HG02870 (cell line): ENCODE measurements at regions not wholly inside any gene's neighbourhood (a gene's known extent, or its start where the extent isn't known, plus 50 kb on each side); places are given as distances from the start of the nearest gene placed in this dataset.
"Not testable (repeated sequence)": the region's sequence is repeated elsewhere in the genome, so short reads cannot be mapped to it uniquely, and the experiment has no call there.

Experiments
- ATAC-seq: cut with Tn5 transposase; IDR thresholded peaks from one replicate; pipeline ENCODE4 v1.9.1; 2021; ENCODE audit warnings: mild to moderate bottlenecking, moderate library complexity; ENCODE audit not compliant: unreplicated experiment

DNA sequence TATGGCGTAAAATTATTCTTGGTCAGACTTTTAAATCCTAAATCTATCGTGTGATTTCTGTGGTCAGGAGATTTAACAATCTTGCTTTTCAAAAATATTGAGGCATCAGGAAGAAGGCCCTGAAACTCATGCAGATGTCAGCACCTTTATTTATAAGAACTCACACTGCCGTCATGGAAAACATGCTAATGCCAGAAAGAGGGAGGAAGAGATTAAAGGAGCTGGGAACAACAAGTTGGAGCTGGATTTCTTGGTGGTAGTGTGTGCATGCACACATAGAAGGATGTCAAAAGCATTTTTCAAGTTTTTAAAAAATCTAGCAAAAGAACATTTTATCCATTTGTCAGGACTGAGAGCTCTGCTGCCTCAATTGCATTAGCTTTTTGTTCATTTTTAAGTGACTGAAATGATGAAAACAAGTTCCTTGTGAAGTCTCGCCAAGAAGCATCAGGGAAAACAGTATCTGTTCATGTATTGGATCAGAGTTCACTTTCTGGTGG lies 342.5 kb downstream of the SPRY2 start:
- ATAC-seq = no peak

DNA sequence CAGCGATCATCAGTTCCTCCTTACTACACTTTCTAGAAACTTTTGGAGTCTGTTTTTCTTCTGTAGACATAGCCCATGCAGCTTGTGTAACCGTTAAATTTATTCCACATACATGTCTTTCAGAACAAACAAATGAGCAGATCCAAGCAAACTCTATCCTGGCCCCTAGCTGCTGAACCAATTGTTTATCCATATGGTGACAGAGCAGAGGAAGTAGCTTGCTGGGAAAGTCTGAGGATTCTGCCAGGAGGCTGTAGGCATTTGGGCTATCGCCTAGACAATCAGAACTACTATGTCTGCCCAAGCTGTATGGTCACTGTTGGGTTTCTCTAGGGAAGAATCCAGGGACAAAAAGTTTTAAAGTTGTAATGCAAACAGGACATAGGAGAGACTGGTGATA lies 343.7 kb downstream of the SPRY2 start:
- ATAC-seq = no peak

DNA sequence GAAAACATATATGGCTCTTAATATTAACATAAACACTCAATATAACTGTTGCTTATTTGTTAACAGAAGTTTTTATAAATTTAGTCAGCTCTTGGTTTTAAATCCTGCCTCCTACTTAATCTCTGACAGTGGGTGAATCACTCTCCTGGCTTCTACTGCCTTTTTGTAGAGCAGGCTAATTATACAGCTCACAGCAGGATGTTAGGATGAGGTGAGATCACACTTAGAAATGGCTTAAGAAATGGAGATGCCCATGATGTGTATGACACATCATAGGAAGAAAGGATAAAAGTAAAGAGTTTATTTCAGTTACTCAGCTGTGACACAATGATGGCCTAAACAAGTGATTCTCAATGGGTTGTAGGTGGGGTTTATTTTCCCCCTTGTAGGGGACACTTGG lies 345.6 kb downstream of the SPRY2 start:
- no peak for ATAC-seq

DNA sequence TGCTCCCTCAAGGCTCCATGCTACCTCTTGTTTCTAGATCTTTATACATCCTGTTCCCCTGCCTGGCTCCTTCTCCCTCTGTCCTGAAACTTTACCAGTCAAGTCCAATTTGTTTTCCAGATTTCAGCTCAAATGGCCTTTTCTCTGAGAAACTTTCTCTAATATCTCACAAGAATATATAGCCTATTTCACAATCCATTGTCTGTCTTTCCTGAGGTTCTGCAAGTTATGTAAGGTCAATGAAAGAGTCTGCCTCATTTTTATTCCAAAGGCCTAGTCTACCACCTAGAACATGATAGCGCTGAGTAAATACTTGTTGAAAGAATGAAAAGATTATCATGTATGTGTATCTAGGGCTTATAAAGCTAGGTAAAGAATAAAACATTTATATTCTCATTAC lies 348.8 kb downstream of the SPRY2 start:
- no peak for ATAC-seq

DNA sequence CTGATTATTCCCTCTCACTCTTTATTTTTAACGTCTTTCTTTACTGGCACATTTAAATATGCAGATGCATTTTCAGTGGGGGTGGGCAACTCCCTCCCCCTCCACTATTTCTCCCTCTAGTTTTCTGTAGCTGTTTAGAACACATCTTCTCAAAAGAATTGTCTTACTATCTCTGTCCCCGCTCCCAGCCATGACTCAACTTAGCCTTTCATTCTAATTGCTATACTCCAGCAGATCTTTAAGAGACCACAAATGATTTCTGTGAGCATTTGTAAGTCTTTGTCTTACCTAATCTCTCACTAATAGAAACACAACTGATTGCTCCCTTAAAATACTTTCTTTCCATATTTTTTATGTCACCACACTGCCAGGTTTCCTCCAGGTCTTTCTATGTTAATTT lies 350.9 kb downstream of the SPRY2 start:
- no peak for ATAC-seq

DNA sequence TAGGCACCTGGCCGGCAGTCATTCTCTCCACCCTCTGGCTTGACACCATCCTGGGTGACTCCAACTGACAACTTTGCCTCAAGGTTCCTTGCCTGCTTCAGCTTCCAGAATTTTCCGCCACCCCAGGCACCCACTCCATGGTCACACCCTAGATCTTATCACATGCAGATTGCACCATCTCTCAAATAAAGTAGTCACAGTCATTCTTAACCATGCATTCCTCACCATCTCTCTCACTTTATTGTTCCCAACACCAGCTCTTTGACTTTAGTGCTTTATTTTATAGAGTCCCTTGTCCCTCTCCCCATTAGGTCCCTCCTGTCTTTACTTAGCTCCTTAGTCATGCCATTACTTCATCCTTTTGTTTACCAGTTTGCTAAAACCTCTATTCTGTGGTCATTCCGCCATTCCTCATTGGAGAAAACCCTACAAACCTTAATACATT lies 351.7 kb downstream of the SPRY2 start:
- ATAC-seq = no peak

DNA sequence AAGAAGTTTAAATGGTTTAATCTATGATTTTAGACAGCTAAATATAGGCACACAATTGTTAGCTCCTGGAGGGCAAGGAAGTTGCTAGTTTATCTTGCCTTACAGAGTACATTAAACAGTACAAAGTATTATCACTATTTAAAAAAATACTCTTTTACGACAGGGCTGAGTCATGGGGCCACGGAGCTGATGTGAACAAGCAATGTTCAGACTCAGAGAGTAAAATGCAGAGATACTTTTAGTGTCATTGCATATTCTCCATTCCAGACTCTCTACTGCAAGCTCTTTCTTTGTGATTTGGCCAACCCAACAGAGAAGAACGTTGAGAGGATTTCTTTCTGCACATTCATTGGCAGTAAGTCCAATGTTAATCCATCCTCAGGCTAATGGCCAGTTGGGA lies 352.4 kb downstream of the SPRY2 start:
- ATAC-seq = no peak

DNA sequence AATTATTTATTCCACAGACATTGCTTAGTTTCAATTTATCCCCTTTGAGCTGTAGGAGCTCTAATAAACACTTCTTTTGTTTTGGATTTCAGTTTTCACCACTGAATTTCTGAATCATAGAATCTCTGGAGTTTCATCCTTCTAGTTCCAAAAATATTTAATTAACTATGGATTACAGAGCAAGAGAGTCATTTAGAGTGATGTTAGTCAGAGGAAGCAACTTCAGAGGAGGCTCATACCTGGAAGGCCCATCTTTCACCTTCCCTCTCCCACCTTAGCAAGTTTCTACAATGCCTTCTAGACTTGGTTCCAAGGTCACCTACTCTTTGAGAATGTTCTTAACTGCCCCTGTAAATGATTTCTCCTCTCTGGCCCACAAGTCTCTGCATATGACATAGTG lies 353.2 kb downstream of the SPRY2 start:
- ATAC-seq = no peak

DNA sequence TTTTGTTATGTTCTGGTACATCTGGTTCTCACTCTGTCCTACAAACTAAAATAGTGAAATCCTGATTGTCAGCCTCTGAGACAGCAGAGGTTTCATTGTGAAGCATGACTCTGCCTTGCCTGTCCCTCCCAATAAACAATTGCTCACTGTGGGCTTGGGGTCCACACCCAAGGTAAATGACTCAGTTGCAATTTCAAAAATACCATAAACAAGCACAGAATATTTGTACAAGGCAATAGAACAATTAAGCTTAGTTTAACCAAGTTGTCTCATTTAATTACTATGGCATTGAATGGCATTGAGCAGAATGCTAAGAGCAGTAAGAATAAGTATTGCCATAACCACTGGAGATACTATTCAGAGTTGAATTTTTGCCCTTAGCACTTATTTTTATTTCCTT lies 353.6 kb downstream of the SPRY2 start:
- no peak for ATAC-seq

DNA sequence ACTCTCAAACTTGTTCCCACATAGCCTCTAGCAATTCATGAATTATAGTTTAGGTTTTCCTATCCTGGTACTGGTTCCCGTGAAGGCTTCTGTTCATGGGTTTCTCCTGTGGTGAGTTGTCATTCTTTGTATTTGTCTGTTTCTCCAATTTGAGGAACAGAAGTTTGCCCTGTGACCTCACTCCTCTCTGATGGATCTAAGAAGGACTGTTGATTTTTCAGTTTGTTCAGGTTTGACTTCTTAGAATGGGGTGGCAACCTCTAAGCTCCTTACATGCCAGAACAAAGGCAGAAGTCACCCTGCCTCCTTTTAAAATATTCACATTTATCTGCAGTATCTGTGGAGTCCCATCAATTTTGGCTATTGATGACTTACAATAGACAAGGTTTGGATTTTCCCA lies 354.0 kb downstream of the SPRY2 start:
- no peak for ATAC-seq

DNA sequence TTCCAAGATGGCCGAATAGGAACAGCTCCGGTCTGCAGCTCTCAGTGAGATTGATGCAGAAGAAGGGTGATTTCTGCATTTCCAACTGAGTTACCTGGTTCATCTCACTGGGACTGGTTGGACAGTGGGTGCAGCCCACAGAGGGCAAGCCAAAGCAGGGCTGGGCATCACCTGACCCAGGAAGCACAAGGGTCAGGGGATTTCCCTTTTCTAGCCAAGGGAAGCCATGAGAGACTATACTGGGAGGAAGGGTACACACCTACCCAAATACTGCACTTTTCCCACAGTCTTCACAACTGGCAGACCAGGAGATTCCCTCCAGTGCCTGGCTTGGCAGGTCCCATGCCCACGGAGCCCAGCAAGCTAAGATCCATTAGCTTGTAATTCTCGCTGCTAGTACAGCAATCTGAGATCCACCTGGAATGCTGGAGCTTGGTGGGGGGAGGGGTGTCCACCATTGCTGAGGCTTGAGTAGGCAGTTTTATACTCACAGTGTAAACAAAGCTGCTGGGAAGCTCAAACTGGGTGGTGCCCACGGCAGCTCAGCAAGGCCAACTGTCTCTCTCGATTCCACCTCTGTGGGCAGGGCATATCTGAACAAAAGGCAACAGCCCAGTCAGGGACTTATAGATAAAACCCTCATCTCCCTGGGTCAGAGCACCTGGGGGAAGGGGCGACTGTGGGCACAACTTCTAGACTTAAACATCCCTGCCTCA lies 365.8 kb downstream of the SPRY2 start:
- not testable (repeated sequence) for ATAC-seq

DNA sequence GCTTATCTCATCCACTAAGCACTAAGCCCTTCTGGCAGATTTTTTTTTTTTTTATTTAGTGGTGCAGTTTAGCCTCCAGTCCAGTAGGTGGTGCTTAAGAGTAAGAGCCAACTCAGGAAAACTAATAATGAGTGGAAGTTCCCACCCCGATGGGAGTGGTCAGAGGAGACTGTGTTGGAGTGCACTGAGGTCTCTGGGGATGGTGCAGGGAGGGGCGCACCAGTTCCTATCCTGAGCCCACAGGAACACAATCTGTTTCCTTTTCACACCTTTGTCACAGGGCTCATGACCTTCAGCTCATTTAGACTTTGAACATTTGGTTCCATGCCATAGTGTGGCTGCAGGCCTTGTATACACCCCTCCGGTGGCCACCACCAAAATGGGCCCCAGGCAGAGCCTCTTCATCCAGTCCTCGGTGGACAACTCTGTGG lies 367.4 kb downstream of the SPRY2 start:
- ATAC-seq = peak; percentile 98

DNA sequence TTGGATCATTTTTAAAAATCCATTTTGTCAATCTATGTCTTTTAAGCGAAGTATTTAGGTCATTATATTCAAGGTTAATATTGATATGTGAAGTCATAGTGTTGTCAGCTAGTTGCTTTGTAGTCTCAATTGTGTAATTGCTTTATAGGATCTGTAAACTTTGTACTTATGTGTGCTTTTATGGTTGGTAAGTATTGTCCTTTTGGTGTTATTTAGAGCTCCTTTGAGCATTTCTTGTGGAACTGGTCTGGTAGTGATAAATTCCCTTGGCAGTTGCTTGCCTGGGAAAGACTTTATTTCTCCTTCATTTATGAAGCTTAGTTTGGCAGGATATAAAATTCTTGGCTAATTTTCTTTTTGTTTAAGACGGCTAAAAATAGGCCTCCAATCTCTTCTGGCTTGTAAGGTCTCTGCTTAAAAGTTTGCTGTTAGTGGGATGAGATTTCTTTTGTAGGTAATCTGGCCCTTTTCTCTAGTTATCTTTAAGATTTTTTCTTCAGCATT lies 368.8 kb downstream of the SPRY2 start:
- no peak for ATAC-seq

DNA sequence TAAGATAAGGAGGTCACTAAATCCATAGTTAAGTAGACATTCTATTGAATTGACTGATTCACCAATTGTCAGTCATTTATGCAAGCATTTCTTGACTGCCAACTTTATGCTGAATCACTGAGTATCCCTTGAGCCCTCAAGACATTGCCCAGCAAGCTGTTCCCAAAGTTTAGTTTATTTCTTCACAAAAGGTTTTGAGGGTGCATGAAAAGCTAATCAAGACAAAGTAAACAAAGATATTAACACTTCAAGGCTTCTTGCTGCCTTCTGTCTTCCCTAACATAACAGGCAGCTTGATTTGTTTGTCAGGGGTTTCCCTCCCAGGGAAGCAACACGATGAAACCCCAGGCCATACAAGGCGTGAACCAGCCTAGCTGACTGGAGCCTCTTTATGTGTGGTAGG lies 374.4 kb downstream of the SPRY2 start:
- no peak for ATAC-seq

DNA sequence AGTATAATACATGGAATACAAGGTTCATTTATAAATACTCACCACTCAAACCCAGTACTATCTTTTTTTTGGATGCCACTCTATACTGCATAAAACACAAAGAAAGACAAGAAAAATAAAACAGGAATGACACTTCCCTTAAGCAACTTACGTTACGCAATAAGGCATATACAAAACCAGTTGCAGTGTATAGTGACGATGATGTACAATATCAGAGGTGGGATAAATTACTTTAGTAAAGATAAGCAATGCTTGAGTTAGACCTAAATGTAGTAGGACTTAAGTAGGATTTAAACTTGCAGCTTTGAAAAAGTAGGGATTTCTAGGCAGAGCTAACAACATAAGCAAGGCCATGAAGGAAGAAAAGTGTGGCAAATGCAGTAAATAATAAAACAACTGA lies 374.9 kb downstream of the SPRY2 start:
- ATAC-seq = no peak

DNA sequence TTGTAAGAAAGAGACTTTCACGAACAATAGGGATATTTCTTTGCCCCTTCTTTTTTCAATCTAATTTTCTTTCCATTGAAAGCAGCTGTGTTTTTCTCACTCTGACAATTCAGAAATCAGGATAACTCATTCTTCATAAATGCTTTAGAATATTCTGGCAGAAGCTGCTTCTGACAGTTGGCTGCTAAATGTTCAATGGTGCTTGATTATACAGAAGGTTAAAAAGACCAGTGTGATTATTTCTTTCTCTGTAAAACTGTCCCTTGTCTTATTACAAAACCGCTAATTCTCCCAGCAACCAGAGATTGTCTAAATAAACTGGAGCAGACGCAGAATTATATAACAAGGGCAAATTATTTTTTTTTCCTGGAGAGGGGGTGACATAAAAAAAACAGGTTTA lies 394.4 kb downstream of the SPRY2 start:
- no peak for ATAC-seq

DNA sequence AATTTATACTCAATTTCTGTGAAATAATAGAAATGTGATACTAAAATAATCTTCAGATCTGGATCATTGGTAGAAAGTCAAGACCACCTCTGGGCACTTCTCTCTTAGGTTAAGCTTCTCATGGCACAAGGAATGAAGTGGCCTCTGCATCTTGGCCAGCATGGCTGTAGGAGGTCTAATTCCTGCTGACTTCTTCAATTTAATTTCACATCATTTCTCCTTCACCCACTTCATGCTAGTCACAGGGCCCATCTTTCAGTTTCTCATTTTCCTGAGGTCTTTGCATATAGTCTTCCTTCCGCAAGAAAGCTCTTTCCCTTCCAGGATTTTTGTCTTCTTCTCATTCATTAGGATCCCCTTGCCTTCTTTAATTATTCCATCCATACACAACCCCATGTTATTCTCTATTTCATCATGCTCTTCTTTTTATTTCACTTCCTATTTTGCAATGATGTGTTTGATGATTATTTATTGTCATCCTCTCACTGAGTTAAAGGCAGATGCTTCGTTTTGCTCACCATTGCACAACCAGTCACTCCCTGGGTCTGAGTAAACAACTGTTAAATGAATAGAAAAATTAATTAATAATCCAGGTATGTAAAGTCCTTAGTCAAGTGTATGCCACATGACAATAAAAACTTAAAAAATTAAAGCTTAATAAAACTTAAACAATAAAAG lies 397.4 kb downstream of the SPRY2 start:
- no peak for ATAC-seq

DNA sequence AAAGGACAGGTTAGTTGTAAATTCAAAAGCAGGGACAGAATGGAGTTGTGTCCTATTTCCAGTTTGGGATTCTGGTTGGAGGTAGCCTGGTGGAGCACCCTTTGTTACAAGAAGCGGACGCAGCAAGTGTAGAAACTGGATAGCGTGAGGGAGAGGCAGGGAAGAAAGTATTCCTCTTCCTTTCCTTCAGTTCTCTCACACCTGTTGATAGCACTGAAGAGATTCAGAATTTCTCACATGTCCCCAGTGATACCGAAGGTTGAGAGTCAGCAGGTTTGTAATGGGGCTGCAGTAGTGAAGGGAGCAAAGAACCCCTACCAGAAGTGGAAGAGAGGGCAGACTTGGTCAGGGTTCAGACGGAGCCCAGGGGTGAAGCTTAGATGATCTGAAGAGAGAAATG lies 399.2 kb downstream of the SPRY2 start:
- ATAC-seq = no peak

DNA sequence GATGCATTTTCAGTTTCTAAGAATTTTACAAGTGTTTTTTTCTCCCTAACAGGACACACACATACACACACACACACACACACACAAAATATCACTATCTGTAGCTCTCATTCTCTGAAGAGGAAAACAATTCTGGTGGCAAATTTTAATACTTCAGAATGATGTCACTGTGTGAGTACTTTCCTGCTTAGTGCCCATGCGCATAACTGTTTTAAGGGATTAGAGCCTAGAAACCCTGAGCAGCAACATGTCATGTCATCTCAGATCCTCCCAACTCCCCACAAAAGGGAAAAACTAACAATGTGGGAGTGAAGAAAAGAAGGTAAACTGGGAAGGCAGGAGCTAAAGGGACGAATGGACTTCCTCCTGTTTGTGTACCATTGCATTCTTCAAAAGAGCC lies 401.2 kb downstream of the SPRY2 start:
- ATAC-seq = no peak

DNA sequence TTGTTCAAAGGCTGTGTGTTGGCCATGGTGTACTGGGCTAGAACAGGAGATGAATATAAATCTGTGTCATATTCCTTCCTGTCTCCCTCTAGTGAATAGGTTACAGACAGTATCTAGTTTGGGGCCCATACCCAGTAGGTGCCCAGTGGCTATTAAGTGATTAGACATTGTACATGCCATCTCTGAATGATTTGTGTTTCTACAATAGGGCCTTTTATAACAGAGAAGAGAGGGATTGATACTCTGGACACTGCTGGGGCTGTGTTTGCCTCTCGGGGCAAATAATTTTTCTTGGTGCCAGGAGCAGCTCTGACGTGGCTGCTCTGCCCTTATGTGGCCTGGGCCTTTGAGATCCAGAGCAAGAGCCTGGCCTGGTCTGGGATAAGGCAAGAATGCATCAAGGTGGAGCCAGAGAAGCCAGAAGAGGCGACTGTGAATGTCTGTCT lies 403.1 kb downstream of the SPRY2 start:
- no peak for ATAC-seq

DNA sequence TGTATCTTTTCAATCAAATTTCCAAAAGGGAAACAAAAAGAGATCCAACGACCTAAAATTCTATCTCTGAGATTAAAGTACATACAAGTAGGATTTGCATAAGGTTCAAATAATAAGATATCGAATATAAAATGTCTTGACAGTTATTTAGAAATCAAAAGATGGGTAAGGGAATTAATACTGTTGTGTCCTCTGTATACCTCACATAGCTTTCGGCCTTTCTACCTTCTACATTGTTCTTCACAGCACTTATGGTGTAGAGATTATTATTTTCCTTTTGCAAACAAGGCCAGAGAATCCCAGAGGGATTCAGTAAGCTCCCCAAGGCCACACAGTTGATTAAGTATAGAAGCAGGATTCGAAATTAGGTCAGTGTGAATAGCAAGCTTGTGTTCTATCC lies 403.6 kb downstream of the SPRY2 start:
- ATAC-seq = no peak
